ENCODE measurements at regions not wholly inside any gene's neighbourhood (a gene's known extent, or its start where the extent isn't known, plus 50 kb on each side); places are given as distances from the start of the nearest gene placed in this dataset.

GRCh38 chr10:29849886-29850285 lies 209.5 kb downstream of the JCAD start:
- no peak for DNase-seq

- peak; percentile 71 for DNase-seq
These were observed 210.1 kb downstream of the JCAD start for GRCh38 chr10:29849126-29849833.

GRCh38 chr10:29846881-29847280 lies 212.1 kb upstream of the SVIL start:
- DNase-seq = no peak

- DNase-seq = no peak
These were observed 210.4 kb upstream of the SVIL start for GRCh38 chr10:29845166-29845565.

GRCh38 chr10:29843143-29843542 lies 208.4 kb upstream of the SVIL start:
- DNase-seq = no peak

GRCh38 chr10:29841724-29842649 lies 207.2 kb upstream of the SVIL start:
- peak; percentile 88 for DNase-seq

- no peak for DNase-seq
These were observed 205.9 kb upstream of the SVIL start for GRCh38 chr10:29840516-29841276.

- DNase-seq = no peak
These were observed 205.2 kb upstream of the SVIL start for GRCh38 chr10:29839826-29840515.

GRCh38 chr10:29838539-29838938 lies 203.8 kb upstream of the SVIL start:
- DNase-seq = no peak

GRCh38 chr10:29837586-29837985 lies 202.8 kb upstream of the SVIL start:
- no peak for DNase-seq

- DNase-seq = no peak
These were observed 201.6 kb upstream of the SVIL start for GRCh38 chr10:29836396-29836795.

GRCh38 chr10:29835055-29835454 lies 200.3 kb upstream of the SVIL start:
- DNase-seq = no peak

GRCh38 chr10:29830531-29831512 lies 196.1 kb upstream of the SVIL start:
- DNase-seq = no peak

- no peak for DNase-seq
These were observed 195.0 kb upstream of the SVIL start for GRCh38 chr10:29829776-29830175.

- DNase-seq = no peak
These were observed 194.2 kb upstream of the SVIL start for GRCh38 chr10:29828956-29829355.

GRCh38 chr10:29828440-29828894 lies 193.7 kb upstream of the SVIL start:
- no peak for DNase-seq

- no peak for DNase-seq
These were observed 192.7 kb upstream of the SVIL start for GRCh38 chr10:29827512-29827911.

- no peak for DNase-seq
These were observed 192.2 kb upstream of the SVIL start for GRCh38 chr10:29826801-29827450.

- no peak for DNase-seq
These were observed 191.4 kb upstream of the SVIL start for GRCh38 chr10:29826221-29826620.

GRCh38 chr10:29823553-29824080 lies 188.8 kb upstream of the SVIL start:
- DNase-seq = peak; percentile 81
